Activated CD4-positive, alpha-beta T cell treated with anti-CD3 and anti-CD28 coated beads, Interleukin-2, amount 10 ng/mL, durations not matched to agents 24 days and 14 days (primary cell): ENCODE measurements at regions not wholly inside any gene's neighbourhood (a gene's known extent, or its start where the extent isn't known, plus 50 kb on each side); places are given as distances from the start of the nearest gene placed in this dataset.
A peak's percentile ranks its signal among the peaks of the same experiment; 100 is the strongest.
"Not testable (repeated sequence)": the region's sequence is repeated elsewhere in the genome, so short reads cannot be mapped to it uniquely, and the experiment has no call there.

Source experiments
- DNase-seq: peaks from one replicate; pipeline ENCODE4 v3.0.0; 2022
- H3K27ac Mint-ChIP-seq: one replicate; pipeline ENCODE4 v1.8.0; 2022; ENCODE audit warnings: mild to moderate bottlenecking, mixed read lengths
- H3K27me3 Mint-ChIP-seq: one replicate; pipeline ENCODE4 v1.8.0; 2022; ENCODE audit warnings: mixed read lengths
- H3K36me3 Mint-ChIP-seq: one replicate; pipeline ENCODE4 v1.8.0; 2022; ENCODE audit warnings: low read depth, mild to moderate bottlenecking, mixed read lengths
- H3K4me1 Mint-ChIP-seq: one replicate; pipeline ENCODE4 v1.8.0; 2021; ENCODE audit warnings: mixed read lengths
- H3K4me3 Mint-ChIP-seq: one replicate; pipeline ENCODE4 v1.8.0; 2022; ENCODE audit warnings: mild to moderate bottlenecking, moderate library complexity, mixed read lengths
- H3K9me3 Mint-ChIP-seq: one replicate; pipeline ENCODE4 v1.8.0; 2021; ENCODE audit warnings: mixed read lengths
- intact Hi-C: fragments of 100-400 bp; cut with micrococcal nuclease; formaldehyde crosslinking; loops from one replicate; pipeline ENCODE4 v1.15.1; 2023

- no peak overlapping the region for H3K27ac Mint-ChIP-seq
- H3K9me3 Mint-ChIP-seq: no peaks in the 10 kb centered on the region
- DNase-seq: no peak
- H3K36me3 Mint-ChIP-seq: no peaks in the 10 kb centered on the region
- no peaks in the 10 kb centered on the region for H3K27me3 Mint-ChIP-seq
- H3K4me3 Mint-ChIP-seq: no peak overlapping the region
- no peaks in the 10 kb centered on the region for H3K4me1 Mint-ChIP-seq
- intact Hi-C loops: no loop called here
Measured at GRCh38 chr15:53133255-53133850, 343.2 kb upstream of the ONECUT1 start.

GRCh38 chr15:53130943-53131342, 340.8 kb upstream of the ONECUT1 start:
- intact Hi-C loops: no loop called here
- H3K4me1 Mint-ChIP-seq: no peaks in the 10 kb centered on the region
- no peaks in the 10 kb centered on the region for H3K9me3 Mint-ChIP-seq
- no peaks in the 10 kb centered on the region for H3K36me3 Mint-ChIP-seq
- H3K4me3 Mint-ChIP-seq: no peak overlapping the region
- H3K27ac Mint-ChIP-seq: no peak overlapping the region
- DNase-seq: no peak
- H3K27me3 Mint-ChIP-seq: no peaks in the 10 kb centered on the region

GRCh38 chr15:53129121-53129904, 339.2 kb upstream of the ONECUT1 start:
- DNase-seq: no peak
- no peaks in the 10 kb centered on the region for H3K4me1 Mint-ChIP-seq
- intact Hi-C loops: no loop called here
- no peaks in the 10 kb centered on the region for H3K9me3 Mint-ChIP-seq
- no peak overlapping the region for H3K4me3 Mint-ChIP-seq
- no peaks in the 10 kb centered on the region for H3K36me3 Mint-ChIP-seq
- no peaks in the 10 kb centered on the region for H3K27me3 Mint-ChIP-seq
- no peak overlapping the region for H3K27ac Mint-ChIP-seq

GRCh38 chr15:53128652-53129051, 338.5 kb upstream of the ONECUT1 start:
- Mint-ChIP-seq H3K36me3 (no peaks in the 10 kb centered on the region), H3K9me3 (no peaks in the 10 kb centered on the region)

GRCh38 chr15:53126144-53126543, 336.0 kb upstream of the ONECUT1 start:
- no peak overlapping the region for H3K4me3 Mint-ChIP-seq
- no peaks in the 10 kb centered on the region for H3K36me3 Mint-ChIP-seq
- peak; percentile 30 for DNase-seq
- intact Hi-C loops: no loop called here
- no peak overlapping the region for H3K27ac Mint-ChIP-seq
- H3K9me3 Mint-ChIP-seq: no peaks in the 10 kb centered on the region
- no peaks in the 10 kb centered on the region for H3K27me3 Mint-ChIP-seq
- H3K4me1 Mint-ChIP-seq: no peaks in the 10 kb centered on the region

More at GRCh38 chr15:53128652-53129051, 338.5 kb upstream of the ONECUT1 start:
- DNase-seq: no peak
- Mint-ChIP-seq H3K27ac (no peak overlapping the region), H3K4me1 (no peaks in the 10 kb centered on the region), H3K27me3 (no peaks in the 10 kb centered on the region), H3K4me3 (no peak overlapping the region)
- intact Hi-C loops: no loop called here

GRCh38 chr15:53122818-53123217, 332.7 kb upstream of the ONECUT1 start:
- no peak overlapping the region for H3K4me3 Mint-ChIP-seq
- no peaks in the 10 kb centered on the region for H3K4me1 Mint-ChIP-seq
- intact Hi-C loops: no loop called here
- no peaks in the 10 kb centered on the region for H3K27me3 Mint-ChIP-seq
- no peaks in the 10 kb centered on the region for H3K9me3 Mint-ChIP-seq
- peak; percentile 26 for DNase-seq
- no peaks in the 10 kb centered on the region for H3K36me3 Mint-ChIP-seq
- no peak overlapping the region for H3K27ac Mint-ChIP-seq

- intact Hi-C loops, H3K4me1 Mint-ChIP-seq, H3K27me3 Mint-ChIP-seq, DNase-seq, H3K4me3 Mint-ChIP-seq, H3K9me3 Mint-ChIP-seq, H3K27ac Mint-ChIP-seq, H3K36me3 Mint-ChIP-seq: not testable (repeated sequence)
Measured at GRCh38 chr15:53116915-53117314, 326.8 kb upstream of the ONECUT1 start.

GRCh38 chr15:53116169-53116568, 326.0 kb upstream of the ONECUT1 start:
- Mint-ChIP-seq H3K27ac (no peak overlapping the region), H3K4me3 (no peak overlapping the region), H3K4me1 (no peaks in the 10 kb centered on the region), H3K27me3 (no peaks in the 10 kb centered on the region), H3K36me3 (no peaks in the 10 kb centered on the region), H3K9me3 (no peaks in the 10 kb centered on the region)
- intact Hi-C loops: no loop called here
- no peak for DNase-seq

GRCh38 chr15:53115563-53115962, 325.4 kb upstream of the ONECUT1 start:
- H3K9me3 Mint-ChIP-seq: no peaks in the 10 kb centered on the region
- no peaks in the 10 kb centered on the region for H3K27me3 Mint-ChIP-seq
- H3K27ac Mint-ChIP-seq: no peak overlapping the region
- intact Hi-C loops: no loop called here
- DNase-seq: no peak
- H3K36me3 Mint-ChIP-seq: no peaks in the 10 kb centered on the region
- no peak overlapping the region for H3K4me3 Mint-ChIP-seq
- H3K4me1 Mint-ChIP-seq: no peaks in the 10 kb centered on the region

GRCh38 chr15:53114960-53115359, 324.8 kb upstream of the ONECUT1 start:
- H3K27me3 Mint-ChIP-seq: no peaks in the 10 kb centered on the region
- no peaks in the 10 kb centered on the region for H3K9me3 Mint-ChIP-seq
- DNase-seq: no peak
- no peak overlapping the region for H3K27ac Mint-ChIP-seq
- intact Hi-C loops: no loop called here
- H3K4me1 Mint-ChIP-seq: no peaks in the 10 kb centered on the region
- H3K4me3 Mint-ChIP-seq: no peak overlapping the region
- no peaks in the 10 kb centered on the region for H3K36me3 Mint-ChIP-seq

GRCh38 chr15:53110999-53111398, 320.9 kb upstream of the ONECUT1 start:
- intact Hi-C loops: no loop called here
- no peaks in the 10 kb centered on the region for H3K36me3 Mint-ChIP-seq
- DNase-seq: no peak
- H3K27me3 Mint-ChIP-seq: no peaks in the 10 kb centered on the region
- no peaks in the 10 kb centered on the region for H3K4me1 Mint-ChIP-seq
- no peak overlapping the region for H3K27ac Mint-ChIP-seq
- no peak overlapping the region for H3K4me3 Mint-ChIP-seq
- H3K9me3 Mint-ChIP-seq: no peaks in the 10 kb centered on the region

GRCh38 chr15:53108319-53108718, 318.2 kb upstream of the ONECUT1 start:
- H3K4me3 Mint-ChIP-seq: no peak overlapping the region
- H3K36me3 Mint-ChIP-seq: no peaks in the 10 kb centered on the region
- no peaks in the 10 kb centered on the region for H3K4me1 Mint-ChIP-seq
- no peak overlapping the region for H3K27ac Mint-ChIP-seq
- no peaks in the 10 kb centered on the region for H3K9me3 Mint-ChIP-seq
- H3K27me3 Mint-ChIP-seq: no peaks in the 10 kb centered on the region
- DNase-seq: no peak
- intact Hi-C loops: no loop called here

- Mint-ChIP-seq H3K27ac (no peak overlapping the region), H3K4me3 (no peak overlapping the region), H3K9me3 (no peaks in the 10 kb centered on the region), H3K27me3 (no peaks in the 10 kb centered on the region), H3K4me1 (no peaks in the 10 kb centered on the region), H3K36me3 (no peaks in the 10 kb centered on the region)
- intact Hi-C loops: no loop called here
- no peak for DNase-seq
Measured at GRCh38 chr15:53107855-53108254, 317.7 kb upstream of the ONECUT1 start.

GRCh38 chr15:53106505-53107286, 316.6 kb upstream of the ONECUT1 start:
- no peak overlapping the region for H3K27ac Mint-ChIP-seq
- H3K9me3 Mint-ChIP-seq: no peaks in the 10 kb centered on the region
- no peaks in the 10 kb centered on the region for H3K27me3 Mint-ChIP-seq
- intact Hi-C loops: no loop called here
- no peaks in the 10 kb centered on the region for H3K4me1 Mint-ChIP-seq
- H3K36me3 Mint-ChIP-seq: no peaks in the 10 kb centered on the region
- no peak overlapping the region for H3K4me3 Mint-ChIP-seq
- DNase-seq: no peak
